ENCODE measurements at regions not wholly inside any gene's neighbourhood (a gene's known extent, or its start where the extent isn't known, plus 50 kb on each side); places are given as distances from the start of the nearest gene placed in this dataset.

DNA sequence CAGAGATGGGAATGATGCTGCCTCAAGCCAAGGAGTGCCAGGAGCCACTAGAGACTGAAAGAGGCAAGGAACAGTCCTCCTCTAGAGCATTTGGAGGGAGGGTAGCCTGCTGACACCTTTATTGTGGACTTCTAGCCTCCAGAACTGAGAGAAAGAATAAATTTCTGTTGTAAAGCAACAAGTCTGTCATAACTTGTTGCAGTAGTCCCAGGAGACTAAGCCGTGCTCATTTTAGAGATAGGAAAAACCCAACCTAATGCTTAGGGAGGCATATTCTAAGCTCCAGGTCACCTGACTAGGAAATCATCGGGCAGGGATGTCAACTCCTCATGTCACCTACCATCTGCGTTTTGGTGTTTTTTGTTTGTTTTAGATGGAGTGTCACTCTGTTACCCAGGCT is 345.4 kb upstream of the EEF2KMT start:
- no peak for TF ChIP-seq SIN3A (IDR thresholded peaks at IDR 0.05; ENCODE audit: borderline replicate concordance, insufficient read depth, low read length)
- TF ChIP-seq FOXP2 (optimal IDR thresholded peaks at IDR 0.05; ENCODE audit: borderline replicate concordance, extremely low read depth, extremely low read length, insufficient read depth) = no peak
- no peak for TF ChIP-seq TAF1 (IDR thresholded peaks at IDR 0.05; ENCODE audit: borderline replicate concordance, insufficient read depth, low read length)
- TF ChIP-seq POLR2AphosphoS5 (IDR thresholded peaks at IDR 0.05; ENCODE audit: low read depth, low read length) = no peak
- TF ChIP-seq, protein P1, sequence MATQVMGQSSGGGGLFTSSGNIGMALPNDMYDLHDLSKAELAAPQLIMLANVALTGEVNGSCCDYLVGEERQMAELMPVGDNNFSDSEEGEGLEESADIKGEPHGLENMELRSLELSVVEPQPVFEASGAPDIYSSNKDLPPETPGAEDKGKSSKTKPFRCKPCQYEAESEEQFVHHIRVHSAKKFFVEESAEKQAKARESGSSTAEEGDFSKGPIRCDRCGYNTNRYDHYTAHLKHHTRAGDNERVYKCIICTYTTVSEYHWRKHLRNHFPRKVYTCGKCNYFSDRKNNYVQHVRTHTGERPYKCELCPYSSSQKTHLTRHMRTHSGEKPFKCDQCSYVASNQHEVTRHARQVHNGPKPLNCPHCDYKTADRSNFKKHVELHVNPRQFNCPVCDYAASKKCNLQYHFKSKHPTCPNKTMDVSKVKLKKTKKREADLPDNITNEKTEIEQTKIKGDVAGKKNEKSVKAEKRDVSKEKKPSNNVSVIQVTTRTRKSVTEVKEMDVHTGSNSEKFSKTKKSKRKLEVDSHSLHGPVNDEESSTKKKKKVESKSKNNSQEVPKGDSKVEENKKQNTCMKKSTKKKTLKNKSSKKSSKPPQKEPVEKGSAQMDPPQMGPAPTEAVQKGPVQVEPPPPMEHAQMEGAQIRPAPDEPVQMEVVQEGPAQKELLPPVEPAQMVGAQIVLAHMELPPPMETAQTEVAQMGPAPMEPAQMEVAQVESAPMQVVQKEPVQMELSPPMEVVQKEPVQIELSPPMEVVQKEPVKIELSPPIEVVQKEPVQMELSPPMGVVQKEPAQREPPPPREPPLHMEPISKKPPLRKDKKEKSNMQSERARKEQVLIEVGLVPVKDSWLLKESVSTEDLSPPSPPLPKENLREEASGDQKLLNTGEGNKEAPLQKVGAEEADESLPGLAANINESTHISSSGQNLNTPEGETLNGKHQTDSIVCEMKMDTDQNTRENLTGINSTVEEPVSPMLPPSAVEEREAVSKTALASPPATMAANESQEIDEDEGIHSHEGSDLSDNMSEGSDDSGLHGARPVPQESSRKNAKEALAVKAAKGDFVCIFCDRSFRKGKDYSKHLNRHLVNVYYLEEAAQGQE (IDR thresholded peaks at IDR 0.05; ENCODE audit: insufficient read depth in 1 of 2, low read depth in 2 of 2, low read length in 2 of 2) = no peak

DNA sequence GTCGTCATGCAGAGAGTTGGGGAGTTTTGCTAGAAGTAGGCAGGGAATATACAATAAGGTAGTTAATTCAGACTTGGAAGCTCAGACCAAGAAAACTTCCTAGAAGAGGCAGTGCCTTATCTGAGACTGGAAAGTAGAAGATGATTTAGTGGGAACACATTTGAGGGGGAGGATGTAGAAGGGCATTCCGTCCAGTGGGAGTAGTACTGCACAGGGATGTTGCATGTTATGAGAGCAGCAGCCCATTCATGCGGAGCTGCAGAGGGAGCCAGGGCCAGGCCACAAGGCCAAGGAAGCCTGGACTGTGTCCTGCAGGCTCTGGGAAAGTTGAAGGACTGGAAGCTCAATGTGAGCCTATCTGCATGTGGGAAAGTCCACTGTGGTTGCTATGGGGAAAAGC is 344.5 kb upstream of the EEF2KMT start:
- TF ChIP-seq, protein P1 (IDR thresholded peaks at IDR 0.05; ENCODE audit: insufficient read depth in 1 of 2, low read depth in 2 of 2, low read length in 2 of 2) = no peak
- TF ChIP-seq SIN3A (IDR thresholded peaks at IDR 0.05; ENCODE audit: borderline replicate concordance, insufficient read depth, low read length) (no peak), TAF1 (IDR thresholded peaks at IDR 0.05; ENCODE audit: borderline replicate concordance, insufficient read depth, low read length) (no peak), POLR2AphosphoS5 (IDR thresholded peaks at IDR 0.05; ENCODE audit: low read depth, low read length) (no peak), FOXP2 (optimal IDR thresholded peaks at IDR 0.05; ENCODE audit: borderline replicate concordance, extremely low read depth, extremely low read length, insufficient read depth) (no peak)

DNA sequence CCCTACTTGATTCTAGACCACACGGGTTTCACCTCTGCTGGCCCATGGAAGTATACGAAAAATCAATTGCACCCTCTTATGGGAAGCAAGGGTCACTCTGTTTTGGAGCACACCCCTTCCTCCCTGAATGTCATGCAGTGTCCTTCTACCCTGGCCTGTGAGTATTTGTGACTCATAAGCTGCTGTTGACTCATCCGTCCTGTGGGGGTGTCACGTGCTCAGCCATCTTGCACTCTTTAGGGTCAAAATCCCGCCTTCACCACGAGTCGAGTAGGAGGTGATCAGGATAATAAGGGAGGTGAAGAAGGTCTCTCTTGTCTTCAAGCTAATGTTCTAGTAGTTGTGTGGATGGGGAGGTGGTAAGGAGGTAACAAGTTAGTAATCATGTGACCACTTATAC is 341.0 kb upstream of the EEF2KMT start:
- no peak for TF ChIP-seq TAF1 (IDR thresholded peaks at IDR 0.05; ENCODE audit: borderline replicate concordance, insufficient read depth, low read length)
- no peak for TF ChIP-seq SIN3A (IDR thresholded peaks at IDR 0.05; ENCODE audit: borderline replicate concordance, insufficient read depth, low read length)
- no peak for TF ChIP-seq POLR2AphosphoS5 (IDR thresholded peaks at IDR 0.05; ENCODE audit: low read depth, low read length)
- no peak for TF ChIP-seq FOXP2 (optimal IDR thresholded peaks at IDR 0.05; ENCODE audit: borderline replicate concordance, extremely low read depth, extremely low read length, insufficient read depth)
- TF ChIP-seq, protein P1 (IDR thresholded peaks at IDR 0.05; ENCODE audit: insufficient read depth in 1 of 2, low read depth in 2 of 2, low read length in 2 of 2) = no peak

DNA sequence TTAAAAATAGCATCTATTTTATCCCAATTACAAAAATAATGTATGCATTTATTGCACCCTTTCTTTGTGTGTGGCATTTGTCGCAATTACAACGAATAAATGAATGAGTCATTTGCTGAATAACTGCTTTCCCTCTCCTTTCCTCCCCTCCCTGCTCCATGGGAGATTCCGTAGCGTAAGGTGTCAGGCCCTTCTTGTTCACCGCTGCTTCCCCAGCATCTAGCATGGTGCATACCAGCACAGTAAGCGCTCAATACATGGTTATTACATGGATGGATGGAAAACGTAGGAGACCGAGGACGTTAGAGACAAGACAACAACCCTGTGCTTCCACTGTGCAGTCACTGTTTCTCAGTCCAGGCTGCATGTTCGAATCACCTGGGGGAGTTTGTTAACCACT is 336.0 kb upstream of the EEF2KMT start:
- TF ChIP-seq SIN3A (IDR thresholded peaks at IDR 0.05; ENCODE audit: borderline replicate concordance, insufficient read depth, low read length) (no peak), TAF1 (IDR thresholded peaks at IDR 0.05; ENCODE audit: borderline replicate concordance, insufficient read depth, low read length) (no peak), FOXP2 (optimal IDR thresholded peaks at IDR 0.05; ENCODE audit: borderline replicate concordance, extremely low read depth, extremely low read length, insufficient read depth) (no peak), POLR2AphosphoS5 (IDR thresholded peaks at IDR 0.05; ENCODE audit: low read depth, low read length) (no peak)
- TF ChIP-seq, protein P1 (IDR thresholded peaks at IDR 0.05; ENCODE audit: insufficient read depth in 1 of 2, low read depth in 2 of 2, low read length in 2 of 2) = no peak

DNA sequence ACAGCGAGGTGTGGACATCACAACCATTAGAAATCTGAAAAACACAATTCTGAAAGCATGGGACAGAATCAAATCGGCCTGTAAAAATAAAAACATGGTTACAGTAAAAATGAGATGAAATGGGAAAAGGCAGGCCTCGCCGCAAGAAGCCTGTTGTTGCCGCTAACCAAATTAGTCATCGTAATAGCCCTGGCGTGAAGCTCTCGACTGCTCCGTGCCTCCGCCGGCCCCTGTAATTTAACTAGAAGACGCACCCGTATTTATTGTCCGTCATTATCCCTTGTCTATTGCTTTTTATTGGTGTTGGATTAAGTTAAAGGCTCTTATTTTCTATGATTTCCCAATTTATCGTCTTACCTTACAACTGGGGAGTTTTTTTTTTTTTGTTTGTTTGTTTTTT is 334.6 kb upstream of the EEF2KMT start:
- TF ChIP-seq TAF1 (IDR thresholded peaks at IDR 0.05; ENCODE audit: borderline replicate concordance, insufficient read depth, low read length) (no peak), POLR2AphosphoS5 (IDR thresholded peaks at IDR 0.05; ENCODE audit: low read depth, low read length) (no peak), SIN3A (IDR thresholded peaks at IDR 0.05; ENCODE audit: borderline replicate concordance, insufficient read depth, low read length) (no peak), FOXP2 (optimal IDR thresholded peaks at IDR 0.05; ENCODE audit: borderline replicate concordance, extremely low read depth, extremely low read length, insufficient read depth) (no peak)
- TF ChIP-seq, protein P1 (IDR thresholded peaks at IDR 0.05; ENCODE audit: insufficient read depth in 1 of 2, low read depth in 2 of 2, low read length in 2 of 2) = no peak
